ENCODE measurements at regions not wholly inside any gene's neighbourhood (a gene's known extent, or its start where the extent isn't known, plus 50 kb on each side); places are given as distances from the start of the nearest gene placed in this dataset.
"Not testable (repeated sequence)": the region's sequence is repeated elsewhere in the genome, so short reads cannot be mapped to it uniquely, and the experiment has no call there.

- FAIRE-seq, result no peak
- Histone ChIP-seq H3K27ac (ENCODE audit: low read depth in 2 of 2, low read length in 2 of 2) (no peak overlapping the region), H3K9me3 (ENCODE audit: control insufficient read depth in 2 of 3, insufficient read depth in 1 of 3, low read length in 3 of 3) (no peaks in the 10 kb centered on the region), H3K9ac (ENCODE audit: low read length in 3 of 3) (no peak overlapping the region), H3K4me3 (ENCODE audit: low read length in 3 of 3) (no peak overlapping the region), H3K4me1 (ENCODE audit: control insufficient read depth in 2 of 3, insufficient read depth in 2 of 3, low read depth in 1 of 3, low read length in 3 of 3) (no peaks in the 10 kb centered on the region), H3K27me3 (ENCODE audit: control insufficient read depth, insufficient read depth, low read length) (no peaks in the 10 kb centered on the region), H3K36me3 (ENCODE audit: control insufficient read depth in 2 of 3, insufficient read depth in 3 of 3, low read length in 3 of 3) (no peaks in the 10 kb centered on the region)
- no peak for DNase-seq
- TF ChIP-seq, protein P1, sequence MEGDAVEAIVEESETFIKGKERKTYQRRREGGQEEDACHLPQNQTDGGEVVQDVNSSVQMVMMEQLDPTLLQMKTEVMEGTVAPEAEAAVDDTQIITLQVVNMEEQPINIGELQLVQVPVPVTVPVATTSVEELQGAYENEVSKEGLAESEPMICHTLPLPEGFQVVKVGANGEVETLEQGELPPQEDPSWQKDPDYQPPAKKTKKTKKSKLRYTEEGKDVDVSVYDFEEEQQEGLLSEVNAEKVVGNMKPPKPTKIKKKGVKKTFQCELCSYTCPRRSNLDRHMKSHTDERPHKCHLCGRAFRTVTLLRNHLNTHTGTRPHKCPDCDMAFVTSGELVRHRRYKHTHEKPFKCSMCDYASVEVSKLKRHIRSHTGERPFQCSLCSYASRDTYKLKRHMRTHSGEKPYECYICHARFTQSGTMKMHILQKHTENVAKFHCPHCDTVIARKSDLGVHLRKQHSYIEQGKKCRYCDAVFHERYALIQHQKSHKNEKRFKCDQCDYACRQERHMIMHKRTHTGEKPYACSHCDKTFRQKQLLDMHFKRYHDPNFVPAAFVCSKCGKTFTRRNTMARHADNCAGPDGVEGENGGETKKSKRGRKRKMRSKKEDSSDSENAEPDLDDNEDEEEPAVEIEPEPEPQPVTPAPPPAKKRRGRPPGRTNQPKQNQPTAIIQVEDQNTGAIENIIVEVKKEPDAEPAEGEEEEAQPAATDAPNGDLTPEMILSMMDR (IDR thresholded peaks at IDR 0.05; ENCODE audit: borderline replicate concordance, extremely low read depth, insufficient read depth), result no peak
- intact Hi-C loops (cut with DNase I), result no loop called here
These were observed 415.7 kb downstream of the PPP1R2C start for GRCh38 chrX:42362219-42362618.

- H3K27me3 ChIP-seq (ENCODE audit: control insufficient read depth, insufficient read depth, low read length); intact Hi-C loops (cut with DNase I): not testable (repeated sequence)
These were observed 419.6 kb upstream of the CASK start for GRCh38 chrX:42342981-42343380.

More at GRCh38 chrX:42342981-42343380, 419.6 kb upstream of the CASK start:
- H3K36me3 ChIP-seq (ENCODE audit: control insufficient read depth in 2 of 3, insufficient read depth in 3 of 3, low read length in 3 of 3); H3K9me3 ChIP-seq (ENCODE audit: control insufficient read depth in 2 of 3, insufficient read depth in 1 of 3, low read length in 3 of 3); H3K9ac ChIP-seq (ENCODE audit: low read length in 3 of 3); DNase-seq; H3K4me3 ChIP-seq (ENCODE audit: low read length in 3 of 3); H3K27ac ChIP-seq (ENCODE audit: low read depth in 2 of 2, low read length in 2 of 2); H3K4me1 ChIP-seq (ENCODE audit: control insufficient read depth in 2 of 3, insufficient read depth in 2 of 3, low read depth in 1 of 3, low read length in 3 of 3); FAIRE-seq: not testable (repeated sequence)
